ENCODE measurements at regions not wholly inside any gene's neighbourhood (a gene's known extent, or its start where the extent isn't known, plus 50 kb on each side); places are given as distances from the start of the nearest gene placed in this dataset.

GRCh38 chr6:112946051-112946450 is 598.9 kb downstream of the RFPL4B start:
- Histone ChIP-seq H3K4me1 (ENCODE audit: control insufficient read depth, extremely low read depth, insufficient read depth, low read length) (peaks cover 12% of the 10 kb centered on the region), H3K27ac (ENCODE audit: insufficient read depth, low read depth, low read length) (no peak overlapping the region), H3K9ac (replicated peaks; ENCODE audit: extremely low read depth, insufficient read depth, low read length) (no peak overlapping the region), H3K36me3 (ENCODE audit: control insufficient read depth in 2 of 2, extremely low read depth in 1 of 2, insufficient read depth in 2 of 2, low read length in 2 of 2) (no peaks in the 10 kb centered on the region), H3K79me2 (ENCODE audit: control insufficient read depth, insufficient read depth, low read length) (no peaks in the 10 kb centered on the region), H2AFZ (ENCODE audit: low read depth, low read length) (no peak overlapping the region), H4K20me1 (replicated peaks; ENCODE audit: control insufficient read depth, extremely low read depth, insufficient read depth, low read length) (no peaks in the 10 kb centered on the region), H3K9me1 (replicated peaks; ENCODE audit: control insufficient read depth, extremely low read depth, insufficient read depth, low read length) (no peaks in the 10 kb centered on the region), H3K4me2 (ENCODE audit: insufficient read depth, low read length) (no peak overlapping the region), H3K27me3 (ENCODE audit: control insufficient read depth in 2 of 2, insufficient read depth in 2 of 2, low read length in 2 of 2) (no peaks in the 10 kb centered on the region), H3K9me3 (replicated peaks; ENCODE audit: control insufficient read depth, insufficient read depth, low read length) (no peaks in the 10 kb centered on the region), H3K4me3 (replicated peaks in 1 of 3; ENCODE audit: insufficient read depth in 1 of 3, low read depth in 1 of 3, low read length in 3 of 3) (no peak overlapping the region)
- intact Hi-C loops (cut with micrococcal nuclease), result no loop called here
- ChIA-PET POLR2A (no interaction called here), CTCF (interaction anchor here (1.0 to 1.3 kb wide), 3 partner anchors 12 to 33 kb away, joined by 3 to 5 read pairs (median 3); no protein-coding TSS in a partner anchor)
- BruUV-seq (replicated peaks), result no TSS peak
- no peak for DNase-seq (ENCODE audit: low read depth, low spot score)
- TF ChIP-seq FOS (IDR thresholded peaks at IDR 0.05; ENCODE audit: borderline replicate concordance, insufficient read depth, low read length) (no peak), GATA2 (IDR thresholded peaks at IDR 0.05; ENCODE audit: insufficient read depth, insufficient read length, low read depth, low read length) (no peak), MYC (IDR thresholded peaks at IDR 0.05; ENCODE audit: low read depth, low read length) (no peak), EZH2 (IDR thresholded peaks at IDR 0.05; ENCODE audit: borderline replicate concordance, low read depth, low read length, severe bottlenecking) (no peak), JUN (IDR thresholded peaks at IDR 0.05; ENCODE audit: borderline replicate concordance, insufficient read depth, insufficient read length, low read depth) (no peak), POLR2AphosphoS5 (IDR thresholded peaks at IDR 0.05; ENCODE audit: insufficient read depth, low read depth, low read length) (no peak), POLR2A (IDR thresholded peaks at IDR 0.05; ENCODE audit: low read depth, low read length) (no peak), MAX (IDR thresholded peaks at IDR 0.05; ENCODE audit: insufficient read depth, insufficient read length) (no peak)
- TF ChIP-seq, protein P1, sequence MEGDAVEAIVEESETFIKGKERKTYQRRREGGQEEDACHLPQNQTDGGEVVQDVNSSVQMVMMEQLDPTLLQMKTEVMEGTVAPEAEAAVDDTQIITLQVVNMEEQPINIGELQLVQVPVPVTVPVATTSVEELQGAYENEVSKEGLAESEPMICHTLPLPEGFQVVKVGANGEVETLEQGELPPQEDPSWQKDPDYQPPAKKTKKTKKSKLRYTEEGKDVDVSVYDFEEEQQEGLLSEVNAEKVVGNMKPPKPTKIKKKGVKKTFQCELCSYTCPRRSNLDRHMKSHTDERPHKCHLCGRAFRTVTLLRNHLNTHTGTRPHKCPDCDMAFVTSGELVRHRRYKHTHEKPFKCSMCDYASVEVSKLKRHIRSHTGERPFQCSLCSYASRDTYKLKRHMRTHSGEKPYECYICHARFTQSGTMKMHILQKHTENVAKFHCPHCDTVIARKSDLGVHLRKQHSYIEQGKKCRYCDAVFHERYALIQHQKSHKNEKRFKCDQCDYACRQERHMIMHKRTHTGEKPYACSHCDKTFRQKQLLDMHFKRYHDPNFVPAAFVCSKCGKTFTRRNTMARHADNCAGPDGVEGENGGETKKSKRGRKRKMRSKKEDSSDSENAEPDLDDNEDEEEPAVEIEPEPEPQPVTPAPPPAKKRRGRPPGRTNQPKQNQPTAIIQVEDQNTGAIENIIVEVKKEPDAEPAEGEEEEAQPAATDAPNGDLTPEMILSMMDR (IDR thresholded peaks at IDR 0.05; ENCODE audit: extremely low read depth in 1 of 2, insufficient read depth in 1 of 2, low read depth in 1 of 2, low read length in 2 of 2), result no peak
- dilution Hi-C loops (cut with MboI; ENCODE audit: extremely low pct_ligation_motif_present, low sequenced_read_pairs), result no loop called here
- no peak for FAIRE-seq

Data from endothelial cell of umbilical vein (primary cell).